ENCODE measurements at regions not wholly inside any gene's neighbourhood (a gene's known extent, or its start where the extent isn't known, plus 50 kb on each side); places are given as distances from the start of the nearest gene placed in this dataset.

DNA sequence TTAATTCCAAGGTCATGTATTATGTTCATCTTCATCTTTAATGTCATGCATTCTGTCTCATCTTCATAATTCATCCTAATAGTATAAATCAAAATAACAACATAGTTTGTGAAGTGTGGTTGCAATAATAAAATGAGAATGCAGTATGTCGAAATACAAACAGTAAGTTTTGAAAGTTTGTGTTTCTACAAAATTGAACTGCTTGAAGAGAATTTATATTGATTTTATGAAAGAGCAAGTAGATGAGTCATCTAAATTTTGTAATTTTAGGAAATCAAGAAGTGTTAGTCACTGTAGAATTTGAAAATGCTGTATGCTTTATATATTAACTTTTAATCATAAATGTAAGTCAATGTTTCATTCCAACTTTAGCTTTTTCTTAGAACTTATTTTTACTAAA, 190.5 kb upstream of the PPP1R3A start (continued):
- TF ChIP-seq, protein P1, sequence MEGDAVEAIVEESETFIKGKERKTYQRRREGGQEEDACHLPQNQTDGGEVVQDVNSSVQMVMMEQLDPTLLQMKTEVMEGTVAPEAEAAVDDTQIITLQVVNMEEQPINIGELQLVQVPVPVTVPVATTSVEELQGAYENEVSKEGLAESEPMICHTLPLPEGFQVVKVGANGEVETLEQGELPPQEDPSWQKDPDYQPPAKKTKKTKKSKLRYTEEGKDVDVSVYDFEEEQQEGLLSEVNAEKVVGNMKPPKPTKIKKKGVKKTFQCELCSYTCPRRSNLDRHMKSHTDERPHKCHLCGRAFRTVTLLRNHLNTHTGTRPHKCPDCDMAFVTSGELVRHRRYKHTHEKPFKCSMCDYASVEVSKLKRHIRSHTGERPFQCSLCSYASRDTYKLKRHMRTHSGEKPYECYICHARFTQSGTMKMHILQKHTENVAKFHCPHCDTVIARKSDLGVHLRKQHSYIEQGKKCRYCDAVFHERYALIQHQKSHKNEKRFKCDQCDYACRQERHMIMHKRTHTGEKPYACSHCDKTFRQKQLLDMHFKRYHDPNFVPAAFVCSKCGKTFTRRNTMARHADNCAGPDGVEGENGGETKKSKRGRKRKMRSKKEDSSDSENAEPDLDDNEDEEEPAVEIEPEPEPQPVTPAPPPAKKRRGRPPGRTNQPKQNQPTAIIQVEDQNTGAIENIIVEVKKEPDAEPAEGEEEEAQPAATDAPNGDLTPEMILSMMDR (IDR thresholded peaks at IDR 0.05 in 2 of 3, conservative IDR thresholded peaks at IDR 0.05 in 1 of 3; ENCODE audit: borderline replicate concordance in 1 of 3, insufficient read depth in 1 of 3, low read depth in 2 of 3, low read length in 2 of 3): no peak
- TF ChIP-seq, protein P2, sequence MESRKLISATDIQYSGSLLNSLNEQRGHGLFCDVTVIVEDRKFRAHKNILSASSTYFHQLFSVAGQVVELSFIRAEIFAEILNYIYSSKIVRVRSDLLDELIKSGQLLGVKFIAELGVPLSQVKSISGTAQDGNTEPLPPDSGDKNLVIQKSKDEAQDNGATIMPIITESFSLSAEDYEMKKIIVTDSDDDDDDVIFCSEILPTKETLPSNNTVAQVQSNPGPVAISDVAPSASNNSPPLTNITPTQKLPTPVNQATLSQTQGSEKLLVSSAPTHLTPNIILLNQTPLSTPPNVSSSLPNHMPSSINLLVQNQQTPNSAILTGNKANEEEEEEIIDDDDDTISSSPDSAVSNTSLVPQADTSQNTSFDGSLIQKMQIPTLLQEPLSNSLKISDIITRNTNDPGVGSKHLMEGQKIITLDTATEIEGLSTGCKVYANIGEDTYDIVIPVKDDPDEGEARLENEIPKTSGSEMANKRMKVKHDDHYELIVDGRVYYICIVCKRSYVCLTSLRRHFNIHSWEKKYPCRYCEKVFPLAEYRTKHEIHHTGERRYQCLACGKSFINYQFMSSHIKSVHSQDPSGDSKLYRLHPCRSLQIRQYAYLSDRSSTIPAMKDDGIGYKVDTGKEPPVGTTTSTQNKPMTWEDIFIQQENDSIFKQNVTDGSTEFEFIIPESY (IDR thresholded peaks at IDR 0.05; ENCODE audit: extremely low read depth, insufficient replicate concordance, low read length): no peak
- TF ChIP-seq POLR2AphosphoS5 (IDR thresholded peaks at IDR 0.05; ENCODE audit: low read depth, low read length) (no peak), CBX3 (IDR thresholded peaks at IDR 0.05; ENCODE audit: low read depth) (no peak), YY1 (IDR thresholded peaks at IDR 0.05; ENCODE audit: extremely low read depth, insufficient replicate concordance, low read depth, low read length) (no peak)

DNA sequence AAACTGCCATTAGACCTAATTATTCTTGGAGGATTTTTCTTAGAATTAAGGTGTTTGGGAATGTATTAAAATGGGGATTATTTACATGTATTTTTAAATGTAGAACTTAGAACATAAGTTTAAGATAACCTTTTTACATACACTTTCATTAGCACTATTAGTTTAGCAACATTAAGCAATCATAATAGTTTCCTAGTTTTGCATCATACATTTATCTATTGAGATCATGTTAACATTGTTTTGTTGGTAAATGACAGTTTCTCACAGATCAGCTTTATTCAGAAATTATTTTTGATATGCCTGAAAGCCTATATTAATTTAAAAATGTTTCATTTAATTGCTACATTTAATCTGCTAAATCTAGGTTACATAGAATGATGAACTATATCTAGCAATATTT, 189.7 kb upstream of the PPP1R3A start:
- intact Hi-C loops (cut with micrococcal nuclease): no loop called here
- Histone ChIP-seq H3K4me2 (ENCODE audit: low read length) (no peak overlapping the region), H3K4me3 (replicated peaks in 1 of 2; ENCODE audit: low read depth in 1 of 2, low read length in 2 of 2) (no peak overlapping the region), H3K9ac (ENCODE audit: low read length) (no peak overlapping the region), H3K27ac (ENCODE audit: low read depth, low read length) (no peak overlapping the region), H3K4me1 (ENCODE audit: control insufficient read depth in 1 of 2, insufficient read depth in 2 of 2, low read length in 2 of 2) (no peaks in the 10 kb centered on the region), H2AFZ (ENCODE audit: low read depth, low read length, poor library complexity, severe bottlenecking) (no peak overlapping the region), H4K20me1 (ENCODE audit: insufficient read depth) (no peaks in the 10 kb centered on the region), H3K27me3 (ENCODE audit: insufficient read depth, low read length) (no peaks in the 10 kb centered on the region), H3K79me2 (ENCODE audit: insufficient read depth, low read length) (no peaks in the 10 kb centered on the region), H3K9me2 (ENCODE audit: insufficient read depth) (no peaks in the 10 kb centered on the region), H3K36me3 (ENCODE audit: control insufficient read depth in 1 of 2, insufficient read depth in 2 of 2, low read length in 2 of 2) (no peaks in the 10 kb centered on the region), H3K9me3 (ENCODE audit: control insufficient read depth in 1 of 2, insufficient read depth in 1 of 2, low read depth in 1 of 2, low read length in 2 of 2) (no peaks in the 10 kb centered on the region)
- RAD21 ChIA-PET (ENCODE audit: low non-redundant PET in 1 of 2, low total read pairs in 2 of 2, uncharacterized antibody in 2 of 2, unreplicated experiment in 2 of 2): no interaction called here
- POLR2A ChIA-PET: no interaction called here
- DNase-seq (ENCODE audit: low read depth, low spot score) (no peak), ATAC-seq (no peak)
- no TSS peak for BruUV-seq (replicated peaks)
- CTCF ChIA-PET: no interaction called here
- TF ChIP-seq SP1 (IDR thresholded peaks at IDR 0.05; ENCODE audit: low read depth) (no peak), YY1 (IDR thresholded peaks at IDR 0.05; ENCODE audit: extremely low read depth, insufficient replicate concordance, low read depth, low read length) (no peak), ZFX (IDR thresholded peaks at IDR 0.05) (no peak), EZH2phosphoT487 (IDR thresholded peaks at IDR 0.05; ENCODE audit: borderline replicate concordance) (no peak), CBX3 (IDR thresholded peaks at IDR 0.05; ENCODE audit: low read depth) (no peak), SRF (IDR thresholded peaks at IDR 0.05; ENCODE audit: low read depth) (no peak), ELF1 (IDR thresholded peaks at IDR 0.05; ENCODE audit: borderline replicate concordance, low read depth) (no peak), JUND (IDR thresholded peaks at IDR 0.05) (no peak), EZH2 (IDR thresholded peaks at IDR 0.05) (no peak), POLR2AphosphoS5 (IDR thresholded peaks at IDR 0.05; ENCODE audit: low read depth, low read length) (no peak)
- TF ChIP-seq, protein P2 (IDR thresholded peaks at IDR 0.05; ENCODE audit: extremely low read depth, insufficient replicate concordance, low read length): no peak
- TF ChIP-seq, protein P3, sequence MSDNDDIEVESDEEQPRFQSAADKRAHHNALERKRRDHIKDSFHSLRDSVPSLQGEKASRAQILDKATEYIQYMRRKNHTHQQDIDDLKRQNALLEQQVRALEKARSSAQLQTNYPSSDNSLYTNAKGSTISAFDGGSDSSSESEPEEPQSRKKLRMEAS (IDR thresholded peaks at IDR 0.05): no peak
- TF ChIP-seq, protein P4, sequence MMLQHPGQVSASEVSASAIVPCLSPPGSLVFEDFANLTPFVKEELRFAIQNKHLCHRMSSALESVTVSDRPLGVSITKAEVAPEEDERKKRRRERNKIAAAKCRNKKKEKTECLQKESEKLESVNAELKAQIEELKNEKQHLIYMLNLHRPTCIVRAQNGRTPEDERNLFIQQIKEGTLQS (IDR thresholded peaks at IDR 0.05): no peak
- TF ChIP-seq, protein P5, sequence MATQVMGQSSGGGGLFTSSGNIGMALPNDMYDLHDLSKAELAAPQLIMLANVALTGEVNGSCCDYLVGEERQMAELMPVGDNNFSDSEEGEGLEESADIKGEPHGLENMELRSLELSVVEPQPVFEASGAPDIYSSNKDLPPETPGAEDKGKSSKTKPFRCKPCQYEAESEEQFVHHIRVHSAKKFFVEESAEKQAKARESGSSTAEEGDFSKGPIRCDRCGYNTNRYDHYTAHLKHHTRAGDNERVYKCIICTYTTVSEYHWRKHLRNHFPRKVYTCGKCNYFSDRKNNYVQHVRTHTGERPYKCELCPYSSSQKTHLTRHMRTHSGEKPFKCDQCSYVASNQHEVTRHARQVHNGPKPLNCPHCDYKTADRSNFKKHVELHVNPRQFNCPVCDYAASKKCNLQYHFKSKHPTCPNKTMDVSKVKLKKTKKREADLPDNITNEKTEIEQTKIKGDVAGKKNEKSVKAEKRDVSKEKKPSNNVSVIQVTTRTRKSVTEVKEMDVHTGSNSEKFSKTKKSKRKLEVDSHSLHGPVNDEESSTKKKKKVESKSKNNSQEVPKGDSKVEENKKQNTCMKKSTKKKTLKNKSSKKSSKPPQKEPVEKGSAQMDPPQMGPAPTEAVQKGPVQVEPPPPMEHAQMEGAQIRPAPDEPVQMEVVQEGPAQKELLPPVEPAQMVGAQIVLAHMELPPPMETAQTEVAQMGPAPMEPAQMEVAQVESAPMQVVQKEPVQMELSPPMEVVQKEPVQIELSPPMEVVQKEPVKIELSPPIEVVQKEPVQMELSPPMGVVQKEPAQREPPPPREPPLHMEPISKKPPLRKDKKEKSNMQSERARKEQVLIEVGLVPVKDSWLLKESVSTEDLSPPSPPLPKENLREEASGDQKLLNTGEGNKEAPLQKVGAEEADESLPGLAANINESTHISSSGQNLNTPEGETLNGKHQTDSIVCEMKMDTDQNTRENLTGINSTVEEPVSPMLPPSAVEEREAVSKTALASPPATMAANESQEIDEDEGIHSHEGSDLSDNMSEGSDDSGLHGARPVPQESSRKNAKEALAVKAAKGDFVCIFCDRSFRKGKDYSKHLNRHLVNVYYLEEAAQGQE (IDR thresholded peaks at IDR 0.05; ENCODE audit: low read depth): no peak

Data from HCT116 (cell line).